IPS-18a (cell line): ENCODE measurements at regions not wholly inside any gene's neighbourhood (a gene's known extent, or its start where the extent isn't known, plus 50 kb on each side); places are given as distances from the start of the nearest gene placed in this dataset.
"Not testable (repeated sequence)": the region's sequence is repeated elsewhere in the genome, so short reads cannot be mapped to it uniquely, and the experiment has no call there.

Experiments used
- H3K27ac ChIP-seq: one replicate; pipeline ENCODE4 v1.5.1; 2013; ENCODE audit warnings: low read length
- H3K27me3 ChIP-seq: one replicate; pipeline ENCODE4 v1.6.1; 2013; ENCODE audit warnings: mild to moderate bottlenecking, low read length; ENCODE audit not compliant: control insufficient read depth, insufficient read depth
- H3K36me3 ChIP-seq: one replicate; pipeline ENCODE4 v1.6.1; 2013; ENCODE audit warnings: low read depth, low read length; ENCODE audit not compliant: control insufficient read depth
- H3K4me1 ChIP-seq: one replicate; pipeline ENCODE4 v1.6.1; 2013; ENCODE audit warnings: low read depth, low read length; ENCODE audit not compliant: control insufficient read depth
- H3K4me3 ChIP-seq: one replicate; pipeline ENCODE4 v1.5.1; 2013; ENCODE audit warnings: low read length
- H3K9ac ChIP-seq: one replicate; pipeline ENCODE4 v1.6.1; 2013; ENCODE audit warnings: mild to moderate bottlenecking, low read length, moderate library complexity
- H3K9me3 ChIP-seq: one replicate; pipeline ENCODE4 v1.6.1; 2013; ENCODE audit warnings: low read depth, low read length; ENCODE audit not compliant: control insufficient read depth

DNA sequence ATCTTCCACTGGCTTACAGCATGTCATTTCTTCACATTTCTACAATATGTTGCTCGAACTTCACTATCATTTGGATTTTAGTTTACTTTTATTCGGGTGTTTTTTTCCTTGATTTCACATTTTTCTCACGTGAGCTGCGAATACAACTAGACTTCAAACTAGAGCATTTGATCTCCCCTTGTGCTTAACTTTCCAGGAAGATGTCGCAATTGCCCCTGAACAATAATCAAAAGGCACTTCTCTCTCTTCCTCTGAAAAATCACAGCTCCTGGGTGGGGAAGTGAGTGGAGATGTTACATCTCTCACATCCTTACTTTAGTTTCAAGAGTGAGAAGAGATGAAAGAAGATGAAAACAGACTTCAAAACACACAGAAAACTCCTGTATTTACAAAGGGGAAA, 587.9 kb downstream of the TBL1XR1 start:
- H3K27ac ChIP-seq: no peak overlapping the region
- H3K36me3 ChIP-seq: no peaks in the 10 kb centered on the region
- no peaks in the 10 kb centered on the region for H3K4me1 ChIP-seq
- H3K9ac ChIP-seq: no peak overlapping the region
- H3K9me3 ChIP-seq: no peaks in the 10 kb centered on the region
- no peak overlapping the region for H3K4me3 ChIP-seq
- H3K27me3 ChIP-seq: no peaks in the 10 kb centered on the region

DNA sequence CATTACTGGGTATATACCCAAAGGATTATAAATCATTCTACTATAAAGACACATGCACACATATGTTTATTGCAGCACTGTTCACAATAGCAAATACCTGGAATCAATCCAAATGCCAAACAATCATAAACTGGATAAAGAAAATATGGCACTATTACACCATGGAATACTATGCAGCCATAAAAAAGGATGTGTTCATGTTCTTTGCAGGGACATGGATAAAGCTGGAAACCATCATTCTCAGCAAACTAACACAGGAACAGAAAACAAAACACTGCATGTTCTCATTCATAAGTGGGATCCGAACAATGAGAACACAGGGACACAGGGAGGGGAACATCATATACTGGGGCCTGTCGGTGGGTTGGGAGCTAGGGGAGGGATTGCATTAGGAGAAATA, 591.7 kb downstream of the TBL1XR1 start:
- H3K4me3 ChIP-seq, H3K36me3 ChIP-seq, H3K9ac ChIP-seq, H3K9me3 ChIP-seq, H3K27me3 ChIP-seq, H3K4me1 ChIP-seq, H3K27ac ChIP-seq: not testable (repeated sequence)

DNA sequence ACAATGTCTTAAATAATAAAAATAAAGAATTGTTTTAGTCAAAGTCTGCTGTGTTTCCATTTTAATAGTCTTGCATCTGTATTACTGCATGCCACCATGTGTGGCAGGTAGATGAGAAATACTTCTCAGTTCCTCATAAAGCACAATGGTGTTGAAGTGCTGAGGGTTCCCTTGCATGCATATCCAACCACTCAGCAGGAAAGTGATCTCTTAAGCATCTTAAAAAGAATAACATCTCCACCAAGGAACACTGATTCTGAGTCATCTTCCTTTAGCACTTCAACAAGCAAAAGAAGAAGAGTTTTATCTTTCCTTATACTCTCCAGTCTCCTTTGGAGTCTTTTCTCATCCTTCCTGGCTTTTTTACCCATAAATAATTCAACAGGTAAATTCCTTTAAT, 602.0 kb downstream of the TBL1XR1 start:
- Histone ChIP-seq H3K4me3 (no peak overlapping the region), H3K9ac (no peak overlapping the region), H3K9me3 (no peaks in the 10 kb centered on the region), H3K27me3 (no peaks in the 10 kb centered on the region), H3K36me3 (no peaks in the 10 kb centered on the region), H3K27ac (no peak overlapping the region), H3K4me1 (no peaks in the 10 kb centered on the region)

DNA sequence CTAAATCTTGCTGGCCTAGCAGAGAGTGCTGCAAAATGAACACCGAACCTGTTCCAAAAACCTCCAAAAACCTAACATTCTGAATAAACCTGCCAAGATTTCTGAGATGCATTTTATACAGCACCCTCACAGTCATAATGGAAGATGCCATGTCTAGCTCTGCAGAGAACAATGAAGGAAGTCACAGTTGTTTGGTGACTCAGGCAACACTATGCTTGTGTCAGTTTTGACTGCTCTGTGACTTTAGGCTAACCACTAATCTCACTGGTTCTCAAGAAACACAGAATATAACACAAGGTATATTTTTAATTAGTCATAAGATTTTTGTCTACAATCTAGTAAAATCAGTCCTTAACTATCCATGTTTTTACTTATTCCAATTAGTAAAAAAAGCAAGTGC, 606.6 kb downstream of the TBL1XR1 start:
- H3K27me3 ChIP-seq: no peaks in the 10 kb centered on the region

DNA sequence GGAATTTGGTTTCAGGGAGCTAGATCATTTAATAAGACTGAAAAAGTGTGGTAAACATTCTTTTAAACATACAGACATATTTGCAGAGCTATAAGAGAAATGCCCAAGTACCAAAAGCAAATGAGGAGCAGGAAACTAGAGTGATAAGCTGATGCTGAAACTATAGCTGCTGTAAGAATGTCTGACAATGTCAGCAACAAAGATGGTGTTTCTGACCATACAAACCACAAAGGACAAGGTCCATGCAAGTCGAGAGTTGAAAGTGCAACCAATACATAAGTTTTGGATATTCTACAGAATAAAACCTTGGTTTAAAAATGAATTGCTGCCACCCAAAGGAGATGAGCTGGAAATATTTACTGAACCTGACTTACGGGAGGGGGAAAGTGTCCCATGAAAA, 610.2 kb downstream of the TBL1XR1 start:
- Histone ChIP-seq H3K27ac (no peak overlapping the region), H3K9me3 (no peaks in the 10 kb centered on the region), H3K27me3 (no peaks in the 10 kb centered on the region), H3K36me3 (no peaks in the 10 kb centered on the region), H3K4me1 (no peaks in the 10 kb centered on the region), H3K9ac (no peak overlapping the region), H3K4me3 (no peak overlapping the region)

More for the DNA sequence above, 606.6 kb downstream of the TBL1XR1 start:
- no peak overlapping the region for H3K9ac ChIP-seq
- no peaks in the 10 kb centered on the region for H3K36me3 ChIP-seq
- H3K4me1 ChIP-seq: no peaks in the 10 kb centered on the region
- no peaks in the 10 kb centered on the region for H3K9me3 ChIP-seq
- H3K27ac ChIP-seq: no peak overlapping the region
- no peak overlapping the region for H3K4me3 ChIP-seq

DNA sequence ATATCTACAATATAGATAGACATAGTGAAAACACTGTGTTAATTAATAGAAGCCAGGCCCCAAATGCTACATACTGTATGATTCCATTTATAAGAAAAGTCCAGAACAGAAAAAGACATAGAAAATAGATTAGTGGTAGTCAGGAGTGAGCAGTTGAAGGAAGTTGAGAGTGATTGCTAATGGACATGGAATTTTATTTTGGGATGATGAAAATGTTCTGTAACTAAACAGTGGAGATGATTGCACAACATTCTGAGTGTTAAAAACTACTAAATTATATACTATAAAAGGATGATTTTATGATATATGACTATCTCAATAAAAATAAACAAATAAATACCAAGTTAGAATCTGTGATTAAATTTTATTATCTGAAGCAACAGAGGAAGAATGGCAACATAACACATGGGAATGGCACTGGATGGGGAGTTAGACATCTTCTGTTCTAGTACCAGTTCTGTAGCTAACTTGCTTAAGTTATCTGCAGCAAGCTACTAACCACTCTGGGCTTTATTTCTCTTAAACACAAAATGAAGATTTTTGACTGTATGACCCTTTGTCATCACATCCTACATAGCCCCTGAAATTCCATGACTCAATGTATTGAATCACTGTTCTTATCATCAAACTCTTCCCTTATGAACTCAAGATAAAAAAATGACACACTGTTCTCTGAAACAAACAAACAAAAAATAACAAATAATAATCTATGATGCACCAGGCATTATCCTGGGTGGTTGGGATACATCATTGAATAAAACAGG, 612.7 kb downstream of the TBL1XR1 start:
- Histone ChIP-seq H3K36me3 (no peaks in the 10 kb centered on the region), H3K4me1 (no peaks in the 10 kb centered on the region), H3K27me3 (no peaks in the 10 kb centered on the region), H3K27ac (no peak overlapping the region), H3K9me3 (no peaks in the 10 kb centered on the region), H3K9ac (no peak overlapping the region), H3K4me3 (no peak overlapping the region)

DNA sequence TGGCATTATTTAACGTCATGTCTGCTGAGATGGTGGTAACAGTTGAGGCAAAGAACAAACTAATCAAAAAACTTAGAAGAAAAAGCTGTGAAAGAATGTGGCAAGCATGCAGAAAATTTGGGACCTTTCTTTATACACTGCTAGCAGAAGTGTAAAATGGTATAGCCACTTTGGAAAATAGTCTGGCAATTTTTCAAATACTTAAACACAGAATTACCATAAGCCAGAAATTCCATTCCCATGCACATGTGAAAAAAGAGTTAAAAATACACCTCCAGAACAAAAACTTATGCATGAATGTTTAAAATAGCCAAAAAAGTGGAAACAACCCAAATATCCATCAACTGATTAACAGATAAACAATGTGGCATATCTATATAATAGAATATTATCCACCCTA, 613.3 kb downstream of the TBL1XR1 start:
- H3K4me3 ChIP-seq: no peak overlapping the region
- no peak overlapping the region for H3K27ac ChIP-seq
- H3K4me1 ChIP-seq: no peaks in the 10 kb centered on the region
- no peaks in the 10 kb centered on the region for H3K27me3 ChIP-seq
- no peaks in the 10 kb centered on the region for H3K36me3 ChIP-seq
- H3K9ac ChIP-seq: no peak overlapping the region
- H3K9me3 ChIP-seq: no peaks in the 10 kb centered on the region

DNA sequence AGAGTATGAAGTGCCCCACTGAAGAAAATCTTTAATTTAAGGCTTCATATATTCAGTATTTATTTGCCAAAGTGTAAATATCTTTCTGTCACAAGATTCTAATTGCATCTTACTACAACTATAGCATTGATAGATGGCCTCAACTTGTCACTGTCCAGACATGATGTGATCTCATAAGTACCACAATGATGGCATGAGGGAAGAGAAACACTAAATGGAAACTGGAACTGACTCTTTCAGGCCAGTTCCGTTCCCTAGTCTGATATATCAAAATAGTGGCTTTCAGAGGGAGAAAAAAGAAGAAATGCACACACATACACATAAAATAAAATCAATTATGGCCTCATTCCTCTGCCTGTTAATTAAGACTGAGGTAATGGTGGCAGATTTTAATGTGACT, 615.7 kb downstream of the TBL1XR1 start:
- no peak overlapping the region for H3K4me3 ChIP-seq
- H3K9me3 ChIP-seq: no peaks in the 10 kb centered on the region
- H3K9ac ChIP-seq: no peak overlapping the region
- no peaks in the 10 kb centered on the region for H3K27me3 ChIP-seq
- H3K36me3 ChIP-seq: no peaks in the 10 kb centered on the region
- no peak overlapping the region for H3K27ac ChIP-seq
- peaks cover 4% of the 10 kb centered on the region for H3K4me1 ChIP-seq

DNA sequence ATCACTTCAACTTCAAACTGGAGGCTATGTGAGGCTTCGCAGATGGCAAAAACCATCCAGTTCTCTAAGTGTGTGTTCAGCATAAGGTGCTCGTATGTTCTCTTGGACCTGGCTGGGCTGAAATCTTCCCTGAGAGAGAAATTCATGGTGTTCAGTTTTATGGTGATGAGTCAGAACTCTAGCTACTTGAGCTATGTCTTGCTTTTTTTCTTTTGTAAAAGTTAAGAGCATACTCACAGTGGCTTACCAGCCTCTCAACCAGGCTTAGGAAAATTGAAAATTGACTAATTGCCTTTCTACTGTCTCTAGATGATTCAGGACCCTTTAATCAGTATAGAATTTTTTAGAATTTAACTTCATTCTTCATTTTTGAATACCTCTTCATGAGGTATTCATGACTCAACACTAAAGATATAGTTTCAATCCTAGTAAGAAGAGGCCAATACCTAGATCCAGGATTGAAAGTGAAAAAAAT, 617.5 kb downstream of the TBL1XR1 start:
- Histone ChIP-seq H3K4me1 (peaks cover 4% of the 10 kb centered on the region), H3K9ac (no peak overlapping the region), H3K36me3 (no peaks in the 10 kb centered on the region), H3K27ac (no peak overlapping the region), H3K4me3 (no peak overlapping the region), H3K9me3 (no peaks in the 10 kb centered on the region), H3K27me3 (no peaks in the 10 kb centered on the region)

DNA sequence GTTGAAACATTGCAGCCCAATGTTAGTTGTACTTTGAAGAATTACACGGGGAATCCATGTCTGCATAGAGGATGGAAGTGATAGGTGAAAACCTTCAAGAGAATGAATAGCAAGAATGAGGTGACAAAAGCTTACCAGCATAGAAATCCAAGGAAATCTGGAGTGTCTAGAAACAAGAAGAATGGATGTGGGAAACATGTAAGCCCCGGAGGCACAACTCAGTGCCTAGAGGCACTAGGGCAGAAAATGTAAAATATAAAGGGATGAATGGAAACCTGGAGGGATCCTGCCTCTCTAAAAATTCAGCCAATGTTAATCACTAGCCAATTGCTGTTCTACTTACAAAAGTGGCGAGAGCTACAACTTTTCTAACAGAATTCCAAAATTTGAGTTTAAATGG, 619.0 kb downstream of the TBL1XR1 start:
- peaks cover 4% of the 10 kb centered on the region for H3K4me1 ChIP-seq
- no peaks in the 10 kb centered on the region for H3K36me3 ChIP-seq
- H3K27me3 ChIP-seq: no peaks in the 10 kb centered on the region
- H3K9ac ChIP-seq: no peak overlapping the region
- no peak overlapping the region for H3K4me3 ChIP-seq
- H3K27ac ChIP-seq: no peak overlapping the region
- no peaks in the 10 kb centered on the region for H3K9me3 ChIP-seq

DNA sequence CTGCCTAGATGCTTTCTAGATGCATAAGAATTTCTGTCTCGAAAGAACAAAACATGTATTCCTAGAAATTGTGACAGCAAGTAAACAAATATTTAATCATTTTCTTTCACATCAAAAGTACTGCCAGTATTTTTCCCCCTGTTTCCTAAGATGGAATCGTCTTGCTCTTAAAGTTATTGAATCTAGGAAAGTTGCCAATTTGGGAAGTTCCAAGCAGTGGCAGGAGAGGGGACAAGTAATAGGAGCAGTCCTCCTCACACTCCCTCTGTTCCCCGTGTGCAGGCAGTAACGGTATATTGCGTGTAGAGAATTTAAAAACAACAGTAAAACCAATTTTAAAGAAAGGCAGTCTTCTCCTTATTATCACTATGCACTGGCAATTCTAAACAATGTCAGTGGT, 619.8 kb downstream of the TBL1XR1 start:
- H3K27ac ChIP-seq: no peak overlapping the region
- no peak overlapping the region for H3K4me3 ChIP-seq
- no peaks in the 10 kb centered on the region for H3K27me3 ChIP-seq
- no peaks in the 10 kb centered on the region for H3K9me3 ChIP-seq
- H3K9ac ChIP-seq: no peak overlapping the region
- H3K4me1 ChIP-seq: peaks cover 4% of the 10 kb centered on the region
- no peaks in the 10 kb centered on the region for H3K36me3 ChIP-seq

DNA sequence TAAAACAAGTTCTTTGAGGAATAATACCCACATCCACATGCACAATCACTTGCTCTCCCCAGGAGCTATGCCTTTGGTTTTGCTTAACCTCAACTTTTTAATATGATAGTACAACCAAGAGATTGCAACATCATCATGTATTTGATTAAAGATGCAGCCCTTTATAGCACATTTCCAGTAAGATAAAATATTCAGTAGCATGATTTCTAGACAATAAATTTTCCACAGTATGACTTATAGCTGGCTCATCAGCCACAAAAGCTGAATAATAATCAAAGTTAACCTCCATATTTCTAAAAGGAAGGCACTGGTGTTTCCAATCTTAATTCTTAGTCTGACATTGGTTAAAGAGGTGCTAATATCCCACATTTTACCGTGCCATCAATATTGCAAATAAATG, 622.5 kb downstream of the TBL1XR1 start:
- Histone ChIP-seq H3K9ac (no peak overlapping the region), H3K27ac (no peak overlapping the region), H3K36me3 (no peaks in the 10 kb centered on the region), H3K4me3 (no peak overlapping the region), H3K9me3 (no peaks in the 10 kb centered on the region), H3K4me1 (peaks cover 4% of the 10 kb centered on the region), H3K27me3 (no peaks in the 10 kb centered on the region)
